HEK293T (cell line): ENCODE measurements at regions not wholly inside any gene's neighbourhood (a gene's known extent, or its start where the extent isn't known, plus 50 kb on each side); places are given as distances from the start of the nearest gene placed in this dataset.

Source experiments
- CTBP1 ChIP-seq: fragments of 450-650 bp; IDR thresholded peaks from 2 replicates; pipeline ENCODE4 v1.6.1; 2016; ENCODE audit warnings: borderline replicate concordance
- ELF4 ChIP-seq: fragments of 450-650 bp; IDR thresholded peaks from 2 replicates; pipeline ENCODE4 v1.6.1; 2017; ENCODE audit warnings: antibody characterized with exemption
- FOXA1 ChIP-seq: fragments of 450-650 bp; IDR thresholded peaks from 2 replicates; pipeline ENCODE4 v1.6.1; 2016; ENCODE audit warnings: mild to moderate bottlenecking
- ZNF384 ChIP-seq: fragments of 450-650 bp; IDR thresholded peaks from 2 replicates; pipeline ENCODE4 v1.6.1; 2016

- TF ChIP-seq CTBP1 (no peak), FOXA1 (no peak), ELF4 (no peak), ZNF384 (no peak)
Observed at GRCh38 chr6:130603391-130603790, 223.8 kb upstream of the SMLR1 start.
